ENCODE measurements at regions not wholly inside any gene's neighbourhood (a gene's known extent, or its start where the extent isn't known, plus 50 kb on each side); places are given as distances from the start of the nearest gene placed in this dataset.

- DNase-seq (ENCODE audit: low read depth) = no peak
- H3K4me3 ChIP-seq (ENCODE audit: low read depth, low read length) = no peak overlapping the region
- TF ChIP-seq CTCF (conservative IDR thresholded peaks at IDR 0.05; ENCODE audit: low read depth, low read length) = no peak
Observed at GRCh38 chr19:28815257-28815656, 397.7 kb downstream of the UQCRFS1 start.

GRCh38 chr19:28794301-28794700 lies 418.6 kb downstream of the UQCRFS1 start:
- no peak for DNase-seq (ENCODE audit: low read depth)
- TF ChIP-seq CTCF (conservative IDR thresholded peaks at IDR 0.05; ENCODE audit: low read depth, low read length) = no peak
- H3K4me3 ChIP-seq (ENCODE audit: low read depth, low read length) = no peak overlapping the region

- DNase-seq (ENCODE audit: low read depth) = no peak
- TF ChIP-seq CTCF (conservative IDR thresholded peaks at IDR 0.05; ENCODE audit: low read depth, low read length) = no peak
- no peak overlapping the region for H3K4me3 ChIP-seq (ENCODE audit: low read depth, low read length)
Observed at GRCh38 chr19:28793391-28794168, 419.4 kb downstream of the UQCRFS1 start.

GRCh38 chr19:28785971-28786370 lies 427.0 kb downstream of the UQCRFS1 start:
- TF ChIP-seq CTCF (conservative IDR thresholded peaks at IDR 0.05; ENCODE audit: low read depth, low read length) = no peak
- H3K4me3 ChIP-seq (ENCODE audit: low read depth, low read length) = no peak overlapping the region
- no peak for DNase-seq (ENCODE audit: low read depth)

- no peak for DNase-seq (ENCODE audit: low read depth)
- TF ChIP-seq CTCF (conservative IDR thresholded peaks at IDR 0.05; ENCODE audit: low read depth, low read length) = no peak
- H3K4me3 ChIP-seq (ENCODE audit: low read depth, low read length) = no peak overlapping the region
Observed at GRCh38 chr19:28764066-28764465, 448.9 kb downstream of the UQCRFS1 start.

- DNase-seq (ENCODE audit: low read depth) = no peak
- no peak for TF ChIP-seq CTCF (conservative IDR thresholded peaks at IDR 0.05; ENCODE audit: low read depth, low read length)
- no peak overlapping the region for H3K4me3 ChIP-seq (ENCODE audit: low read depth, low read length)
Observed at GRCh38 chr19:28746478-28746877, 466.5 kb downstream of the UQCRFS1 start.

GRCh38 chr19:28744943-28745342 lies 468.0 kb downstream of the UQCRFS1 start:
- no peak overlapping the region for H3K4me3 ChIP-seq (ENCODE audit: low read depth, low read length)
- no peak for TF ChIP-seq CTCF (conservative IDR thresholded peaks at IDR 0.05; ENCODE audit: low read depth, low read length)
- DNase-seq (ENCODE audit: low read depth) = no peak

All from choroid plexus epithelial cell (primary cell).